HEK293 (cell line): ENCODE measurements at regions not wholly inside any gene's neighbourhood (a gene's known extent, or its start where the extent isn't known, plus 50 kb on each side); places are given as distances from the start of the nearest gene placed in this dataset.
"Not testable (repeated sequence)": the region's sequence is repeated elsewhere in the genome, so short reads cannot be mapped to it uniquely, and the experiment has no call there.

Experiments used
- CTCF ChIA-PET: fragments of 350-600 bp; formaldehyde crosslinking; extraction: SDS; loops from one replicate; lab custom pipeline; 2021; ENCODE audit warnings: antibody characterized with exemption; lab: Yijun Ruan, JAX
- POLR2A ChIA-PET: fragments of 300-600 bp; formaldehyde crosslinking; extraction: SDS; loops from one replicate; lab custom pipeline; 2020; ENCODE audit warnings: antibody characterized with exemption, inconsistent platforms; lab: Yijun Ruan, JAX
- H3K27ac ChIP-seq: fragments of 200-500 bp; sonication (Bioruptor generic); 2 replicates; pipeline ENCODE4 v1.5.1; 2014; ENCODE audit warnings: low read depth, low read length, control low read depth, inconsistent platforms; ENCODE audit errors: extremely low read depth
- H3K36me3 ChIP-seq, 2 experiments: fragments of 200-500 bp in 1 of 2; sonication (Bioruptor generic) in 1 of 2; 1 replicate in 1 of 2; 2 replicates in 1 of 2; pipeline ENCODE4 v1.5.1; 2014 to 2017; ENCODE audit warnings: inconsistent platforms in 2 of 2, low read length in 2 of 2; ENCODE audit not compliant: control insufficient read depth in 2 of 2, insufficient read depth in 1 of 2
- H3K4me1 ChIP-seq: fragments of 200-500 bp; sonication (Bioruptor generic); 2 replicates; pipeline ENCODE4 v1.5.1; 2014; ENCODE audit warnings: mild to moderate bottlenecking, low read length, inconsistent platforms; ENCODE audit not compliant: control insufficient read depth, insufficient read depth
- H3K4me3 ChIP-seq: 2 replicates; pipeline ENCODE4 v1.5.1; 2011; ENCODE audit warnings: low read depth, mild to moderate bottlenecking, control low read depth, low read length, moderate library complexity
- H3K9me3 ChIP-seq: fragments of 200-500 bp; sonication (Bioruptor generic); 2 replicates; pipeline ENCODE4 v1.5.1; 2014; ENCODE audit warnings: low read depth, low read length, inconsistent platforms; ENCODE audit not compliant: control insufficient read depth, insufficient read depth
- EGR2 ChIP-seq: fragments of 450-650 bp; formaldehyde crosslinking; IDR thresholded peaks from 2 replicates; pipeline ENCODE4 v1.5.1; 2016; ENCODE audit warnings: low read depth, missing biosample characterization, missing genetic modification characterization
- FEZF1 ChIP-seq: fragments of 450-650 bp; formaldehyde crosslinking; IDR thresholded peaks from 2 replicates; pipeline ENCODE4 v1.5.1; 2016; ENCODE audit warnings: missing biosample characterization, missing genetic modification characterization
- PRDM1 ChIP-seq: fragments of 450-650 bp; formaldehyde crosslinking; IDR thresholded peaks from 2 replicates; pipeline ENCODE4; 2016; ENCODE audit warnings: missing biosample characterization, missing genetic modification characterization
- REPIN1 ChIP-seq: fragments of 450-650 bp; formaldehyde crosslinking; IDR thresholded peaks from 2 replicates; pipeline ENCODE4 v1.5.1; 2017; ENCODE audit warnings: missing biosample characterization, missing genetic modification characterization, low read depth
- WT1 ChIP-seq: fragments of 450-650 bp; formaldehyde crosslinking; IDR thresholded peaks from 2 replicates; pipeline ENCODE4 v1.5.1; 2016; ENCODE audit warnings: missing biosample characterization, missing genetic modification characterization
- ZBTB7A ChIP-seq: fragments of 450-650 bp; formaldehyde crosslinking; IDR thresholded peaks from 2 replicates; pipeline ENCODE4 v1.5.1; 2016; ENCODE audit warnings: low read depth, missing biosample characterization, missing genetic modification characterization
- ZNF138 ChIP-seq: fragments of 450-650 bp; formaldehyde crosslinking; IDR thresholded peaks from 2 replicates; pipeline ENCODE4 v1.5.1; 2016; ENCODE audit warnings: missing biosample characterization, missing genetic modification characterization, borderline replicate concordance
- ZNF155 ChIP-seq: fragments of 450-650 bp; formaldehyde crosslinking; IDR thresholded peaks from 2 replicates; pipeline ENCODE4 v1.5.1; 2016; ENCODE audit warnings: missing biosample characterization, missing genetic modification characterization
- ZNF16 ChIP-seq: fragments of 450-650 bp; formaldehyde crosslinking; IDR thresholded peaks from 2 replicates; pipeline ENCODE4 v1.5.1; 2016; ENCODE audit warnings: low read depth, missing biosample characterization, missing genetic modification characterization
- ZNF19 ChIP-seq: fragments of 450-650 bp; formaldehyde crosslinking; IDR thresholded peaks from 2 replicates; pipeline ENCODE4; 2016; ENCODE audit warnings: missing biosample characterization, missing genetic modification characterization, low read depth
- ZNF266 ChIP-seq: fragments of 450-650 bp; formaldehyde crosslinking; IDR thresholded peaks from 2 replicates; pipeline ENCODE4 v1.5.1; 2016; ENCODE audit warnings: missing biosample characterization, missing genetic modification characterization, low read depth
- ZNF404 ChIP-seq: fragments of 450-650 bp; formaldehyde crosslinking; IDR thresholded peaks from 2 replicates; pipeline ENCODE4 v1.5.1; 2017; ENCODE audit warnings: missing biosample characterization, missing genetic modification characterization
- ZNF423 ChIP-seq: fragments of 450-650 bp; formaldehyde crosslinking; IDR thresholded peaks from 2 replicates; pipeline ENCODE4 v1.5.1; 2016; ENCODE audit warnings: missing biosample characterization, missing genetic modification characterization
- ZNF530 ChIP-seq: fragments of 450-650 bp; formaldehyde crosslinking; IDR thresholded peaks from 2 replicates; pipeline ENCODE4 v1.5.1; 2016; ENCODE audit warnings: low read depth, missing biosample characterization, missing genetic modification characterization
- ZNF548 ChIP-seq: fragments of 450-650 bp; formaldehyde crosslinking; IDR thresholded peaks from 2 replicates; pipeline ENCODE4 v1.5.1; 2016; ENCODE audit warnings: missing biosample characterization, missing genetic modification characterization
- ZNF654 ChIP-seq: fragments of 450-650 bp; formaldehyde crosslinking; IDR thresholded peaks from 2 replicates; pipeline ENCODE4 v1.5.1; 2016; ENCODE audit warnings: low read depth, missing biosample characterization, missing genetic modification characterization
- ZNF660 ChIP-seq: fragments of 450-650 bp; IDR thresholded peaks from 2 replicates; pipeline ENCODE4 v1.5.1; 2018; ENCODE audit warnings: missing biosample characterization, mild to moderate bottlenecking, missing genetic modification characterization
- ZNF670 ChIP-seq: fragments of 450-650 bp; formaldehyde crosslinking; IDR thresholded peaks from 2 replicates; pipeline ENCODE4 v1.5.1; 2016; ENCODE audit warnings: missing biosample characterization, missing genetic modification characterization, low read depth
- ZNF701 ChIP-seq: fragments of 450-650 bp; formaldehyde crosslinking; IDR thresholded peaks from 2 replicates; pipeline ENCODE4 v1.5.1; 2016; ENCODE audit warnings: missing biosample characterization, missing genetic modification characterization
- ZNF768 ChIP-seq: fragments of 450-650 bp; formaldehyde crosslinking; IDR thresholded peaks from 2 replicates; pipeline ENCODE4 v1.5.1; 2018; ENCODE audit warnings: missing biosample characterization, mild to moderate bottlenecking, missing genetic modification characterization
- ZNF777 ChIP-seq: fragments of 450-650 bp; formaldehyde crosslinking; IDR thresholded peaks from 2 replicates; pipeline ENCODE4 v1.5.1; 2017; ENCODE audit warnings: missing biosample characterization, missing genetic modification characterization, borderline replicate concordance
- ZNF837 ChIP-seq: fragments of 450-650 bp; formaldehyde crosslinking; IDR thresholded peaks from 2 replicates; pipeline ENCODE4 v1.5.1; 2016; ENCODE audit warnings: missing biosample characterization, missing genetic modification characterization
- TF ChIP-seq, protein P1 (sequence below): fragments of 450-650 bp; formaldehyde crosslinking; IDR thresholded peaks from 2 replicates; pipeline ENCODE4 v1.5.1; 2017; ENCODE audit warnings: missing biosample characterization, missing genetic modification characterization
- TF ChIP-seq, protein P2 (sequence below): fragments of 450-650 bp; formaldehyde crosslinking; IDR thresholded peaks from 2 replicates; pipeline ENCODE4 v1.5.1; 2016; ENCODE audit warnings: missing biosample characterization, missing genetic modification characterization

DNA sequence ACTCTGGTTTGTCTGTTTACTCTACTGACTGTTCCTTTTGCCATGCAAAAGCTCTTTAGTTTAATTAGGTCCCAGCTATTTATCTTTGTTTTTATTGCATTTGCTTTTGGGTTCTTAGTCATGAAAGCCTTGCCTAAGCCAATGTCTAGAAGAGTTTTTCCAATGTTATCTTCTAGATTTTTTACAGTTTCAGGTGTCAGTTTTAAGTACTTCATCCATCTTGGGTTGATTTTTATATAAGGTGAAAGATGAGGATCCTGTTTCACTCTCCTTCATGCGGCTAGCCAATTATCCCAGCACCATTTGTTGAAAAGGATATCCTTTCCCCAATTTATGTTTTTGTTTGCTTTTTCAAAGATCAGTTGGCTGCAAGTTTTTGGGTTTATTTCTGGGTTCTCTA, 1100.5 kb upstream of the ALCAM start:
- H3K27ac ChIP-seq, H3K9me3 ChIP-seq, POLR2A ChIA-PET, H3K4me1 ChIP-seq, H3K36me3 ChIP-seq, H3K4me3 ChIP-seq: not testable (repeated sequence)
- CTCF ChIA-PET, result interaction anchor here (0.7 kb wide), 1 partner anchor 303 kb away, joined by 3 read pairs; no protein-coding TSS in a partner anchor
- 0 out of 2 replicates have a peak, but pooled peaks have one; percentile 17 for TF ChIP-seq FEZF1 (tag by site-specific recombination)
- 0 out of 2 replicates have a peak, but pooled peaks have one; percentile 9 for TF ChIP-seq WT1

DNA sequence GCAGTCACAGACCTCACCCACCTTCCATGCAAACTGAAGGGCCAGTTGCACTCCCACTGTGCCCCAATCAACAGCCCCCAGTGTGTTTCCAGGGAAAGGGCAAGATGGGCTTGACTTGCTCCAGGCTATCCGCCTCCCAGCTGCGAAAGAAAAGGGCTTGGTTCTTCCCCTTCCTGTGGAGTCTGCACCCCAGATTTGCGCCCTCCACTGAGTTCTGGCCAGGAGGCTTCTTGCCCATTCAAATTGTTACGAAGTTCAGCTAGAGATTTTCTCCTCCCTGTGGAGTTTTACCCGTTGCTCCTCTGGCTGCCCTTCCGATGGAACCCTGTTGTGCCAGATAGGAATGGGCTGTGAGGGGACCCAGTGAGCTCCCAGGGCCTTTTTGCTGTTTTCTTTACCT, 1096.9 kb upstream of the ALCAM start:
- H3K36me3 ChIP-seq, result no peaks in the 10 kb centered on the region
- ChIA-PET POLR2A (no interaction called here), CTCF (no interaction called here)
- H3K9me3 ChIP-seq, result no peaks in the 10 kb centered on the region
- no peak for TF ChIP-seq ZNF266 (tag by site-specific recombination)
- TF ChIP-seq ZBTB7A, result no peak
- no peak for TF ChIP-seq ZNF138
- no peak for TF ChIP-seq ZNF777 (tag by site-specific recombination)
- no peak for TF ChIP-seq ZNF548
- no peak for TF ChIP-seq REPIN1 (tag by site-specific recombination)
- TF ChIP-seq ZNF404 (tag by site-specific recombination), result no peak
- TF ChIP-seq ZNF670 (tag by site-specific recombination), result no peak
- no peak for TF ChIP-seq PRDM1
- no peak for TF ChIP-seq ZNF768 (tag by site-specific recombination)
- no peak for TF ChIP-seq ZNF660 (tag by site-specific recombination)
- TF ChIP-seq ZNF530, result no peak
- TF ChIP-seq ZNF837, result no peak
- no peak for TF ChIP-seq ZNF701 (tag by site-specific recombination)
- TF ChIP-seq ZNF16, result no peak
- TF ChIP-seq, protein P1, sequence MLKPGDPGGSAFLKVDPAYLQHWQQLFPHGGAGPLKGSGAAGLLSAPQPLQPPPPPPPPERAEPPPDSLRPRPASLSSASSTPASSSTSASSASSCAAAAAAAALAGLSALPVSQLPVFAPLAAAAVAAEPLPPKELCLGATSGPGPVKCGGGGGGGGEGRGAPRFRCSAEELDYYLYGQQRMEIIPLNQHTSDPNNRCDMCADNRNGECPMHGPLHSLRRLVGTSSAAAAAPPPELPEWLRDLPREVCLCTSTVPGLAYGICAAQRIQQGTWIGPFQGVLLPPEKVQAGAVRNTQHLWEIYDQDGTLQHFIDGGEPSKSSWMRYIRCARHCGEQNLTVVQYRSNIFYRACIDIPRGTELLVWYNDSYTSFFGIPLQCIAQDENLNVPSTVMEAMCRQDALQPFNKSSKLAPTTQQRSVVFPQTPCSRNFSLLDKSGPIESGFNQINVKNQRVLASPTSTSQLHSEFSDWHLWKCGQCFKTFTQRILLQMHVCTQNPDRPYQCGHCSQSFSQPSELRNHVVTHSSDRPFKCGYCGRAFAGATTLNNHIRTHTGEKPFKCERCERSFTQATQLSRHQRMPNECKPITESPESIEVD (tag by site-specific recombination), result no peak
- TF ChIP-seq ZNF155 (tag by site-specific recombination), result no peak
- TF ChIP-seq ZNF19, result no peak
- TF ChIP-seq EGR2 (tag by site-specific recombination), result no peak
- TF ChIP-seq ZNF423 (tag by site-specific recombination), result no peak
- H3K4me1 ChIP-seq, result 0 out of 2 replicates have a peak, but pooled peaks cover 2% of the 10 kb centered on the region
- no peak overlapping the region for H3K27ac ChIP-seq
- no peak overlapping the region for H3K4me3 ChIP-seq

DNA sequence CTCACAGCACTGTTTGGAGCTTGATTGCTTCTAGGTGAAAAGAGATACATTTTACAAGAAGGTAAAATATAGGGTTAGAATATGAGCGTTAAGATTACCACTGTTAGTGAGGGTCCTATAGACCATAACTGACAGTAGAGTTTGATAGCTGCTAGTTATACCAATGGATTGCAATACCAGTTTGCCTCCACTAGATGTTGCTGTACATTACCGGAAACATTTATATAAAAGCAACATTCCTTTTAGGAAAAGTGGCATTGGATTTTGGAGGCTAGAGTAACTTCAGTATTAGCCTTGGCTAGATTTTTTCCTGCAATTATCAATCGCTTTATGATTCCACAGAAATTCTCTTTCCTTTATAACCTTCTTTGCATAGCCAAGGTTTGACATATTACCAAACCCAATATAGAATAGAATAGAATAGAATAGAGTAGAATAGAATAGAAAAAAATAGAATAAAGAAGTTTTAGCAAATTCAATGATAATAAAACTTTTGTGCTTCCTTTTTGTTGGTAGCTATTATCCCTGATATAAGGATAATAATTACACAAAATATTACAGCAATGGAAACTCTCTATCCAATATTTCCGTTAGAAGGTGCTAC, 1093.6 kb upstream of the ALCAM start:
- ChIA-PET POLR2A (no interaction called here), CTCF (interaction anchor here (0.5 to 1.2 kb wide), 4 partner anchors 14 to 1409 kb away, joined by 3 to 4 read pairs (median 3); no protein-coding TSS in a partner anchor)
- H3K36me3 ChIP-seq, result no peaks in the 10 kb centered on the region
- TF ChIP-seq, protein P2, sequence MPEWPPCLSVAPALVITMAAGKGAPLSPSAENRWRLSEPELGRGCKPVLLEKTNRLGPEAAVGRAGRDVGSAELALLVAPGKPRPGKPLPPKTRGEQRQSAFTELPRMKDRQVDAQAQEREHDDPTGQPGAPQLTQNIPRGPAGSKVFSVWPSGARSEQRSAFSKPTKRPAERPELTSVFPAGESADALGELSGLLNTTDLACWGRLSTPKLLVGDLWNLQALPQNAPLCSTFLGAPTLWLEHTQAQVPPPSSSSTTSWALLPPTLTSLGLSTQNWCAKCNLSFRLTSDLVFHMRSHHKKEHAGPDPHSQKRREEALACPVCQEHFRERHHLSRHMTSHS (tag by site-specific recombination), result no peak
- peak; percentile 35 for TF ChIP-seq ZNF654 (tag by site-specific recombination)
- no peak overlapping the region for H3K27ac ChIP-seq
- H3K9me3 ChIP-seq, result no peaks in the 10 kb centered on the region
- no peak overlapping the region for H3K4me3 ChIP-seq
- 0 out of 2 replicates have a peak, but pooled peaks cover 2% of the 10 kb centered on the region for H3K4me1 ChIP-seq
